CD14-positive monocyte (primary cell): ENCODE measurements at regions not wholly inside any gene's neighbourhood (a gene's known extent, or its start where the extent isn't known, plus 50 kb on each side); places are given as distances from the start of the nearest gene placed in this dataset.

Experiments
- DNase-seq, 3 donors: peaks; one replicate each; pipeline ENCODE4 v3.0.0-alpha.2; 2011 to 2022
- H2AFZ ChIP-seq: 2 replicates; pipeline ENCODE4 v1.6.0; 2012; ENCODE audit warnings: mild to moderate bottlenecking, low read depth, low read length, inconsistent platforms; ENCODE audit not compliant: insufficient read depth, poor library complexity, severe bottlenecking
- H3K27ac ChIP-seq, 2 donors: 1 replicate in 1 of 2; 2 replicates in 1 of 2; pipeline ENCODE4 v1.5.1; 2012 to 2013; ENCODE audit warnings: low read length in 2 of 2, control low read depth in 1 of 2, inconsistent platforms in 1 of 2, low read depth in 1 of 2, mild to moderate bottlenecking in 1 of 2
- H3K27me3 ChIP-seq, 2 donors: one replicate each; pipeline versions ENCODE4 v1.6.0 to v1.6.1; 2011 to 2013; ENCODE audit warnings: low read length in 2 of 2; ENCODE audit not compliant: control insufficient read depth in 2 of 2, insufficient read depth in 2 of 2
- H3K36me3 ChIP-seq, 2 donors: replicated peaks in 1 of 2; 1 replicate in 1 of 2; 2 replicates in 1 of 2; pipeline versions ENCODE4 v1.5.1 to v1.6.1; 2012 to 2013; ENCODE audit warnings: low read length in 2 of 2, control low read depth in 1 of 2, inconsistent platforms in 1 of 2, mild to moderate bottlenecking in 1 of 2; ENCODE audit not compliant: insufficient read depth in 2 of 2, control insufficient read depth in 1 of 2
- H3K4me1 ChIP-seq, 2 donors: 1 replicate in 1 of 2; 2 replicates in 1 of 2; pipeline versions ENCODE4 v1.5.1 to v1.6.1; 2012 to 2013; ENCODE audit warnings: low read length in 2 of 2, control low read depth in 1 of 2, inconsistent platforms in 1 of 2, mild to moderate bottlenecking in 1 of 2, moderate library complexity in 1 of 2; ENCODE audit not compliant: insufficient read depth in 2 of 2, control insufficient read depth in 1 of 2
- H3K4me2 ChIP-seq: replicated peaks from 2 replicates; pipeline ENCODE3; 2012; ENCODE audit warnings: low read length, moderate library complexity, mild to moderate bottlenecking; ENCODE audit not compliant: poor library complexity, severe bottlenecking; ENCODE audit errors: extremely low read depth
- H3K4me3 ChIP-seq, 3 experiments: fragments of 200-600 bp in 1 of 3; sonication (generic) in 1 of 3; replicated peaks in 1 of 3; 1 replicate in 2 of 3; 2 replicates in 1 of 3; pipeline ENCODE4 v1.5.1; 2011 to 2013; ENCODE audit warnings: low read length in 3 of 3, mild to moderate bottlenecking in 3 of 3, control low read depth in 2 of 3, low read depth in 2 of 3, inconsistent platforms in 1 of 3, moderate library complexity in 1 of 3
- H3K79me2 ChIP-seq: 2 replicates; pipeline ENCODE4 v1.6.0; 2012; ENCODE audit warnings: mild to moderate bottlenecking, control low read depth, inconsistent platforms, low read length, moderate library complexity; ENCODE audit not compliant: insufficient read depth
- H3K9ac ChIP-seq: 2 replicates; pipeline ENCODE4 v1.6.0; 2017; ENCODE audit warnings: low read length, mild to moderate bottlenecking; ENCODE audit not compliant: insufficient read depth, poor library complexity, severe bottlenecking
- H3K9me3 ChIP-seq, 2 donors: replicated peaks in 1 of 2; 1 replicate in 1 of 2; 2 replicates in 1 of 2; pipeline versions ENCODE4 v1.5.1 to v1.6.1; 2012 to 2013; ENCODE audit warnings: low read length in 2 of 2, control low read depth in 1 of 2; ENCODE audit not compliant: control insufficient read depth in 1 of 2, insufficient read depth in 1 of 2
- H4K20me1 ChIP-seq: 2 replicates; pipeline ENCODE4 v1.6.0; 2012; ENCODE audit warnings: mild to moderate bottlenecking, low read length, control low read depth, moderate library complexity; ENCODE audit not compliant: insufficient read depth
- H3K27ac Mint-ChIP-seq, 7 donors: one replicate each; pipeline ENCODE4 v1.8.0; 2020; ENCODE audit warnings: mild to moderate bottlenecking in 7 of 7, mixed read lengths in 7 of 7, moderate library complexity in 6 of 7, inconsistent platforms in 2 of 7
- H3K27me3 Mint-ChIP-seq, 3 donors: one replicate each; pipeline ENCODE4 v1.8.0; 2021 to 2022; ENCODE audit warnings: low read depth in 3 of 3, mild to moderate bottlenecking in 3 of 3, mixed read lengths in 3 of 3, moderate library complexity in 3 of 3, inconsistent platforms in 1 of 3
- H3K36me3 Mint-ChIP-seq, 2 donors: one replicate each; pipeline ENCODE4 v1.8.0; 2020; ENCODE audit warnings: mixed read lengths in 2 of 2, inconsistent platforms in 1 of 2, mild to moderate bottlenecking in 1 of 2
- H3K4me1 Mint-ChIP-seq: one replicate; pipeline ENCODE4 v1.8.0; 2020; ENCODE audit warnings: mild to moderate bottlenecking, mixed read lengths
- H3K4me3 Mint-ChIP-seq, 2 donors: one replicate each; pipeline ENCODE4 v1.8.0; 2020; ENCODE audit warnings: mild to moderate bottlenecking in 2 of 2, mixed read lengths in 2 of 2, moderate library complexity in 1 of 2
- H3K9me3 Mint-ChIP-seq, 7 donors: one replicate each; pipeline ENCODE4 v1.8.0; 2020 to 2022; ENCODE audit warnings: mixed read lengths in 7 of 7, mild to moderate bottlenecking in 6 of 7, moderate library complexity in 6 of 7, inconsistent platforms in 2 of 7
- CTCF ChIP-seq: fragments of 200-600 bp; IDR thresholded peaks from one replicate; pipeline ENCODE4 v1.8.0; 2022; ENCODE audit warnings: antibody characterized with exemption, mild to moderate bottlenecking
- WGBS: methylation state at CpG from one replicate; pipeline ENCODE4 v1.1.5; 2013; ENCODE audit warnings: missing lambda C conversion rate; ENCODE audit not compliant: insufficient coverage; 5-methylcytosine and 5-hydroxymethylcytosine counted together
- intact Hi-C, 2 donors: fragments of 100-400 bp; cut with micrococcal nuclease; formaldehyde crosslinking; loops; one replicate each; pipeline versions ENCODE4 v1.15.0 to v1.15.1; 2023

DNA sequence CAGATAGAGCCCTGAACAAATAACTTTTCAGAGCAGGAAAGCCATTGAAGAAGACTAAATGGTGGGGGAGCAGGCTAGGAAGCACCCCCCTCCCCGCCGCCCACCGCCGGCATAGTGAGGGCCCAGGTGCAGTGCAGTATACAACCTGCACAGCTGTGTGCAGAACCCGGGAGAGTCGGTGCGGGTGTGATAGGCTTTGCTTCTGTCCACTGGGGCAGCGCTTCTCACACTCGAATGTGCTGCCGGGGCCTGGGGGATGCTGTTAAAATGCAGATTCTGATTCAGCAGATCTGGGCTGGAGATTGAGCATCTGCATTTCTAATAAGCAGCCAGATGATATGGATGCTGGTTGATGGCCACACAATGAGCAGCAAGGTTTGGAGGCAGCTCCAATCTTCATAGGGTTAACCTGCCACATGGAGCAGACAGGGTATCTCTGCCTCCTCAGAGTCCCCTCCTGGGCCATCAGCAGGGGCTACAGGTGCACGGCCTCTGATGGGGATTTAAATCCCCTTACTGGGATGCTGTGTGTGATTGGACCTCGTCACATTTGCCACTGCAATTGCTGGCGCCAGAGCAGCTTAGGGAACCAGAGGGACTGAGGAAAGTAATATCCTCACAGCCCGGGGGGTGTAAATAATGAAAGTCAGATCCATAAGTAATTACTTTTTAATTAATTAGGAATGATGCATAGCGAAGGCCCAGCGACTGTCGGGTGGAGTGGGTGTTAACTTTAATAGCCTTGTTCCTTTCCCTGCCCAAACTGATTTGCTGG is 172.0 kb upstream of the RPL38 start:
- Mint-ChIP-seq H3K36me3 (no peaks in the 10 kb centered on the region), H3K27me3 (peaks cover 5 to 13% (median 10%) of the 10 kb centered on the region in 3 donors), H3K9me3 (no peaks in the 10 kb centered on the region), H3K4me1 (no peaks in the 10 kb centered on the region), H3K27ac (no peak overlapping the region), H3K4me3 (no peak overlapping the region)
- Histone ChIP-seq H2AFZ (no peak overlapping the region), H3K27ac (no peak overlapping the region), H3K79me2 (no peaks in the 10 kb centered on the region), H3K9ac (no peak overlapping the region), H3K4me3 (no peak overlapping the region), H3K4me2 (no peak overlapping the region), H3K27me3 (no peaks in the 10 kb centered on the region), H3K9me3 (no peaks in the 10 kb centered on the region), H4K20me1 (no peaks in the 10 kb centered on the region), H3K36me3 (no peaks in the 10 kb centered on the region), H3K4me1 (no peaks in the 10 kb centered on the region)
- intact Hi-C loops = no loop called here
- no peak for TF ChIP-seq CTCF
- 92% methylated on average over 11 of the region's 17 CpGs for WGBS
- DNase-seq = no peak

DNA sequence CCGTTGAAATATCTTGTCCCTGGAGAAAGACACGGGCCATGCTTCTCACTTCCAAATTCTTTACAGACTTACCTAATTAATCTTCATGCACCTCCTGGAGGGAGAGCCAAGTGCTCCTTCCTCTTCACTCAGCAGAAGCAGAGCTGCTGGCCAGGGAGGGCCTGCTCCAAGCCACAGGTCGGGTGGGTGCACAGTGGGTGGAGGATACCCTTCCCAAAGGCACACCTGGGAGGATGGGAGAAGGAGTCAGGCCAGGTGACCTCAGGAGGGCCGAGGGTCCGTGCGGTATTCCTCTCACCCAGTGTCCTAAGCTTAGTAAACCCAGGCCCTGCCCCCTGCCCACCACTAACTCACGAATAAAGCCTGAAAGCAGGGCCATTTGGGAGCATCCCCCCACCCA is 171.3 kb upstream of the RPL38 start:
- Mint-ChIP-seq H3K27me3 (peaks cover 5 to 16% (median 12%) of the 10 kb centered on the region in 3 donors), H3K4me1 (no peaks in the 10 kb centered on the region), H3K9me3 (no peaks in the 10 kb centered on the region), H3K4me3 (no peak overlapping the region), H3K27ac (no peak overlapping the region), H3K36me3 (no peaks in the 10 kb centered on the region)
- no peak for TF ChIP-seq CTCF
- H3K9ac ChIP-seq = no peak overlapping the region
- intact Hi-C loops = no loop called here
- no peak overlapping the region for H2AFZ ChIP-seq
- H3K79me2 ChIP-seq = no peaks in the 10 kb centered on the region
- no peak overlapping the region for H3K4me2 ChIP-seq
- no peaks in the 10 kb centered on the region for H3K4me1 ChIP-seq
- WGBS = 29% methylated on average over 1 of the region's 7 CpGs
- H4K20me1 ChIP-seq = no peaks in the 10 kb centered on the region
- no peaks in the 10 kb centered on the region for H3K36me3 ChIP-seq
- H3K27ac ChIP-seq = no peak overlapping the region
- no peaks in the 10 kb centered on the region for H3K27me3 ChIP-seq
- H3K4me3 ChIP-seq = no peak overlapping the region
- DNase-seq = no peak
- H3K9me3 ChIP-seq = no peaks in the 10 kb centered on the region
